Tibial artery (tissue), 4 donors: ENCODE measurements at regions not wholly inside any gene's neighbourhood (a gene's known extent, or its start where the extent isn't known, plus 50 kb on each side); places are given as distances from the start of the nearest gene placed in this dataset.

ENCODE experiments used
- DNase-seq, 2 donors: peaks; one replicate each; pipeline ENCODE4 v3.0.0-alpha.2; 2019
- H3K27ac ChIP-seq, 2 donors: fragments of 200-600 bp; sonication (generic) in 1 of 2; 1 replicate in 1 of 2; 2 replicates in 1 of 2; pipeline ENCODE4 v1.5.1; 2018 to 2019; ENCODE audit warnings: mild to moderate bottlenecking in 1 of 2
- H3K27me3 ChIP-seq, 2 donors: fragments of 200-600 bp; sonication (generic) in 1 of 2; one replicate each; pipeline versions ENCODE4 v1.5.1 to v1.6.0; 2016 to 2019
- H3K36me3 ChIP-seq, 3 donors: fragments of 200-600 bp; sonication (generic) in 2 of 3; one replicate each; pipeline ENCODE4 v1.5.1; 2016 to 2019; ENCODE audit warnings: mild to moderate bottlenecking in 2 of 3
- H3K4me1 ChIP-seq, 4 donors: fragments of 200-600 bp; sonication (generic) in 2 of 4; 1 replicate in 3 of 4; 2 replicates in 1 of 4; pipeline ENCODE4 v1.5.1; 2016 to 2019
- H3K4me3 ChIP-seq, 2 donors: fragments of 200-600 bp; sonication (generic) in 1 of 2; 1 replicate in 1 of 2; 2 replicates in 1 of 2; pipeline ENCODE4 v1.5.1; 2018 to 2019; ENCODE audit warnings: mild to moderate bottlenecking in 2 of 2
- H3K9me3 ChIP-seq, 3 donors: fragments of 200-600 bp; sonication (generic) in 1 of 3; one replicate each; pipeline ENCODE4 v1.5.1; 2016 to 2019
- intact Hi-C: fragments of 100-400 bp; cut with DNase I; formaldehyde crosslinking; loops from one replicate; pipeline ENCODE4 v1.15.0; 2023; ENCODE audit warnings: low total_unique reads
- TF ChIP-seq, protein P1 (sequence below), 2 experiments: fragments of 200-600 bp in 1 of 2; fragments of 450-650 bp in 1 of 2; IDR thresholded peaks; one replicate each; pipeline ENCODE4 v1.5.1; 2017 to 2019; ENCODE audit warnings: antibody characterized with exemption in 2 of 2, mild to moderate bottlenecking in 1 of 2, moderate library complexity in 1 of 2

DNA sequence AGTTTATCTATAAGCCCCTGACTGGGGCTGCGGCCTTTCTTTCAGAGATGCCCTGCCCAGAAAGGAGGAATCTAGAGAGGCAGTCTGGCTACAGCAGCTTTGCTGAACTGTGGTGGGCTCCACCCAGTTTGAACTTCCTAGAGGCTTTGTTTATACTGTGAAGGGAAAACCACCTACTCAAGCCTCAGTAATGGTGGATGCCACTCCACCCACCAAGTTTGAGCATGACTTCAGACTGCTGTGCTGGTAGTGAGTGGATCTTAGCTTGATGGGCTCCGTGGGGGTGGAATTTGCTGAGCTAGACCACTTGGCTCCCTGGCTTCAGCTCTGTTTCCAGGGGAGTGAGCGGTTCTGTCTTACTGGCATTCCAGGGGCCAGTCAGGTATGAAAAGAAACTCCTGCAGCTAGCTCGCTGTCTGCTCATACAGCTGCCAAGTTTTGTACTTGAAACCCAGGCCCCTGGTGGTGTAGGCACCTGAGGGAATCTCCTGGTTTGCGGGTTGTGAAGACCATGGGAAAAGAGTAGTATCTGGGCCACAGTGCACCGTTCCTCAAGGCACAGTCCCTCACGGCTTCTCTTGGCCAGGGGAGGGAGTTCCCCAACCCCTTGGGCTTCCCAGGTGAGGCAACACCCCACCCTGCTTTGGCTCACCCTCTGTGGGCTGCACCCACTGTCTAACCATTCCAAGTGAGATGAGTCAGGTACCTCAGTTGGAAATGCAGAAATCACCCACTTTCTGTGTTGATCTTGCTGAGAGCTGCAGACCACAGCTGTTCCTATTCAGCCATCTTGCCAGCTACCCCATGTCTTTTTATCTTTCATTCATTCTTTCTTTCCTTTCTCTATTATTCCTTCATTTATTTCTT is 211.8 kb upstream of the C9orf72 start:
- Histone ChIP-seq H3K27me3 (no peaks in the 10 kb centered on the region), H3K4me1 (no peaks in the 10 kb centered on the region), H3K4me3 (no peak overlapping the region), H3K27ac (no peak overlapping the region), H3K9me3 (no peaks in the 10 kb centered on the region), H3K36me3 (no peaks in the 10 kb centered on the region)
- TF ChIP-seq, protein P1, sequence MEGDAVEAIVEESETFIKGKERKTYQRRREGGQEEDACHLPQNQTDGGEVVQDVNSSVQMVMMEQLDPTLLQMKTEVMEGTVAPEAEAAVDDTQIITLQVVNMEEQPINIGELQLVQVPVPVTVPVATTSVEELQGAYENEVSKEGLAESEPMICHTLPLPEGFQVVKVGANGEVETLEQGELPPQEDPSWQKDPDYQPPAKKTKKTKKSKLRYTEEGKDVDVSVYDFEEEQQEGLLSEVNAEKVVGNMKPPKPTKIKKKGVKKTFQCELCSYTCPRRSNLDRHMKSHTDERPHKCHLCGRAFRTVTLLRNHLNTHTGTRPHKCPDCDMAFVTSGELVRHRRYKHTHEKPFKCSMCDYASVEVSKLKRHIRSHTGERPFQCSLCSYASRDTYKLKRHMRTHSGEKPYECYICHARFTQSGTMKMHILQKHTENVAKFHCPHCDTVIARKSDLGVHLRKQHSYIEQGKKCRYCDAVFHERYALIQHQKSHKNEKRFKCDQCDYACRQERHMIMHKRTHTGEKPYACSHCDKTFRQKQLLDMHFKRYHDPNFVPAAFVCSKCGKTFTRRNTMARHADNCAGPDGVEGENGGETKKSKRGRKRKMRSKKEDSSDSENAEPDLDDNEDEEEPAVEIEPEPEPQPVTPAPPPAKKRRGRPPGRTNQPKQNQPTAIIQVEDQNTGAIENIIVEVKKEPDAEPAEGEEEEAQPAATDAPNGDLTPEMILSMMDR (IDR thresholded peaks at IDR 0.05), result no peak
- intact Hi-C loops, result no loop called here
- DNase-seq, result no peak

DNA sequence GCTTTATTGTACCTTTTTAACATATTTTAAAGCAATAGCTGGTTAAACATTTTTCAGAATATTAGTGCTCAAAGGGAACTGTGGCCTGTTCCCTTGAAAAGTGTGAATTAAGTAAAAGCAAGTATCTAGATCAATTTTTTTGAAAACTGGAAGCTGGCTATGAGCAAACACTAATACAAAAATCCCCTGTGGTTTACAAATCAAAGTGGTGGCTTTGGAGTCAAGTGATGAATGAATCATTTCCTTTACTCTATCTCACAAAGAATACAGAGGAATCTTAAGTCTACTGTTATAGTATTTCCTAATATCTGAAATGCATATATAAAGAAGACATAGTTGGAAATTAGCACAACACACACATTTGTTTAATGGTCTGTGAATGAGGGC is 212.4 kb upstream of the C9orf72 start:
- TF ChIP-seq, protein P1 (IDR thresholded peaks at IDR 0.05), result no peak

DNA sequence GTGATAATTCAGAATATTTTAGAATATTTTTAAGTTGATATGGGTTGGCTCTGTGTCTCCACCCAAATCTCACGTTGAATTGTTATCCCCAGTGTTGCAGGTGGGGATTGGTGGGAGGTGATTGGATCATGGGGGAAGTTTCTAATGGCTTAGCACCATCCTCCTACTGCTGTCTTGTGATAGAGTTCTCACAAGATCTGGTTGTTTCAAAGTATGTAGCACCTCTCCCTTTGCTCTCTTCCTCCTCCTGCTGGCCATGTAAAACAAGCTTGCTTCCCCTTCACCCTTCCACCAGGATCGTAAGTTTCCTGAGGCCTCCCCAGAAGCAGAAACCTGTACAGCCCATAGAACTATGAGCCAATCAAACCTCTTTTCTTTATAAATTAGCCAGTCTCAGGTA is 214.6 kb upstream of the C9orf72 start:
- TF ChIP-seq, protein P1 (IDR thresholded peaks at IDR 0.05), result no peak
- H3K4me1 ChIP-seq, result no peaks in the 10 kb centered on the region
- H3K36me3 ChIP-seq, result no peaks in the 10 kb centered on the region
- no peak overlapping the region for H3K4me3 ChIP-seq
- H3K27ac ChIP-seq, result no peak overlapping the region
- no peaks in the 10 kb centered on the region for H3K27me3 ChIP-seq
- intact Hi-C loops, result no loop called here
- no peaks in the 10 kb centered on the region for H3K9me3 ChIP-seq
- no peak for DNase-seq

More for the DNA sequence above, 212.4 kb upstream of the C9orf72 start:
- DNase-seq, result no peak
- Histone ChIP-seq H3K36me3 (no peaks in the 10 kb centered on the region), H3K9me3 (no peaks in the 10 kb centered on the region), H3K4me1 (no peaks in the 10 kb centered on the region), H3K4me3 (no peak overlapping the region), H3K27me3 (no peaks in the 10 kb centered on the region), H3K27ac (no peak overlapping the region)
- intact Hi-C loops, result no loop called here

DNA sequence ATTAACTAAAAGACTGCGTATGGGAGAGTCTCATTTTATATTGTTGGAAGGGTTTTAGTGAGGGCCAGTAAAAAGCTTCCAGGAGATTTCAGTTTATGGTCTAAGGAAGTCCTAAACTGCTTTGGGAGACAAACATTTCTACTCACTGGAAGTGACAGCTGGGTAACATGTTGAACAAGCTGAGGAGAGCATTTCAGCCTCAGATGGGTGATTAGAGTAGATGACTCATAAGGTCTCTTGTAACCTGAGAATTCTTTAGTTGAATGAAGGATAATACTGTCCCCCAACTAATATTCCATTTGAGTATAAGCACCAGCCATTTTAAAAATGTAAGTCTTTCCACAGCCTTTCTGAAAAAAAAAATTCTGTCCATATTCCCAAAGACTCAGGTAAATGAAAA is 218.0 kb upstream of the C9orf72 start:
- no peaks in the 10 kb centered on the region for H3K36me3 ChIP-seq
- TF ChIP-seq, protein P1 (IDR thresholded peaks at IDR 0.05), result no peak
- no peaks in the 10 kb centered on the region for H3K4me1 ChIP-seq
- H3K27me3 ChIP-seq, result no peaks in the 10 kb centered on the region
- H3K27ac ChIP-seq, result no peak overlapping the region
- H3K9me3 ChIP-seq, result no peaks in the 10 kb centered on the region
- intact Hi-C loops, result no loop called here
- H3K4me3 ChIP-seq, result no peak overlapping the region
- DNase-seq, result no peak

GRCh38 chr9:27792971-27793689 is 219.8 kb upstream of the C9orf72 start:
- no peaks in the 10 kb centered on the region for H3K27me3 ChIP-seq
- no peak overlapping the region for H3K27ac ChIP-seq
- H3K4me1 ChIP-seq, result no peaks in the 10 kb centered on the region
- intact Hi-C loops, result no loop called here
- no peak overlapping the region for H3K4me3 ChIP-seq
- TF ChIP-seq, protein P1 (IDR thresholded peaks at IDR 0.05), result no peak
- DNase-seq, result no peak
- H3K36me3 ChIP-seq, result no peaks in the 10 kb centered on the region
- no peaks in the 10 kb centered on the region for H3K9me3 ChIP-seq
